Neural progenitor cell (in vitro differentiated cells): ENCODE measurements at regions not wholly inside any gene's neighbourhood (a gene's known extent, or its start where the extent isn't known, plus 50 kb on each side); places are given as distances from the start of the nearest gene placed in this dataset.

Experiments
- DNase-seq: peaks from one replicate; pipeline ENCODE4 v3.0.0-alpha.2; 2016; ENCODE audit warnings: low spot score
- H2AFZ ChIP-seq: fragments of 200-600 bp; sonication (generic); replicated peaks from 2 replicates; pipeline ENCODE4 v1.6.1; 2016; ENCODE audit warnings: antibody characterized with exemption
- H3F3A ChIP-seq: fragments of 200-600 bp; sonication (generic); 2 replicates; pipeline ENCODE4 v1.6.1; 2016; ENCODE audit warnings: antibody characterized with exemption, low read depth
- H3K27ac ChIP-seq: fragments of 200-600 bp; sonication (generic); 2 replicates; pipeline ENCODE4 v1.5.1; 2016; ENCODE audit warnings: mild to moderate bottlenecking
- H3K27me3 ChIP-seq: fragments of 200-600 bp; sonication (generic); 2 replicates; pipeline ENCODE4 v1.6.1; 2016; ENCODE audit warnings: mild to moderate bottlenecking, moderate library complexity
- H3K36me3 ChIP-seq: fragments of 200-600 bp; sonication (generic); 2 replicates; pipeline ENCODE4 v1.5.1; 2016
- H3K4me1 ChIP-seq: fragments of 200-600 bp; sonication (generic); 2 replicates; pipeline ENCODE4 v1.6.1; 2016; ENCODE audit warnings: mixed run types
- H3K4me2 ChIP-seq: fragments of 200-600 bp; sonication (generic); 2 replicates; pipeline ENCODE4 v1.6.1; 2016
- H3K4me3 ChIP-seq: fragments of 200-600 bp; sonication (generic); 2 replicates; pipeline ENCODE4 v1.5.1; 2016
- H3K79me2 ChIP-seq: fragments of 200-600 bp; sonication (generic); 2 replicates; pipeline ENCODE4 v1.6.1; 2016; ENCODE audit warnings: low read depth
- H3K9ac ChIP-seq: fragments of 200-600 bp; sonication (generic); 2 replicates; pipeline ENCODE4 v1.6.1; 2016
- H3K9me3 ChIP-seq: fragments of 200-600 bp; sonication (generic); 2 replicates; pipeline ENCODE4 v1.5.1; 2016; ENCODE audit warnings: low read depth
- H4K20me1 ChIP-seq: fragments of 200-600 bp; sonication (generic); 2 replicates; pipeline ENCODE4 v1.6.1; 2016; ENCODE audit warnings: low read depth
- H3K27ac Mint-ChIP-seq: 3 replicates; pipeline ENCODE4 v1.8.0; 2021; ENCODE audit warnings: mixed read lengths
- H3K27me3 Mint-ChIP-seq: 2 replicates; pipeline ENCODE4 v1.8.0; 2022; ENCODE audit warnings: low read depth, mild to moderate bottlenecking, inconsistent platforms, moderate library complexity, mixed read lengths; ENCODE audit not compliant: insufficient read depth
- H3K36me3 Mint-ChIP-seq: 3 replicates; pipeline ENCODE4 v1.8.0; 2021; ENCODE audit warnings: mixed read lengths
- H3K4me1 Mint-ChIP-seq: 3 replicates; pipeline ENCODE4 v1.8.0; 2021; ENCODE audit warnings: mixed read lengths
- H3K4me3 Mint-ChIP-seq: 3 replicates; pipeline ENCODE4 v1.8.0; 2021; ENCODE audit warnings: mild to moderate bottlenecking, moderate library complexity, mixed read lengths
- H3K9me3 Mint-ChIP-seq: 3 replicates; pipeline ENCODE4 v1.8.0; 2020; ENCODE audit warnings: mixed read lengths
- EZH2 ChIP-seq: fragments of 200-600 bp; sonication (generic); IDR thresholded peaks from 2 replicates; pipeline ENCODE4 v1.6.1; 2017; ENCODE audit warnings: antibody characterized with exemption, mild to moderate bottlenecking, moderate library complexity
- EZH2phosphoT487 ChIP-seq: fragments of 200-600 bp; sonication (generic); IDR thresholded peaks from 2 replicates; pipeline ENCODE4 v1.6.1; 2017; ENCODE audit warnings: antibody characterized with exemption
- TF ChIP-seq, protein P1 (sequence below): fragments of 200-600 bp; sonication (generic); IDR thresholded peaks from 2 replicates; pipeline ENCODE4 v1.5.1; 2017; ENCODE audit warnings: antibody characterized with exemption, mild to moderate bottlenecking

DNA sequence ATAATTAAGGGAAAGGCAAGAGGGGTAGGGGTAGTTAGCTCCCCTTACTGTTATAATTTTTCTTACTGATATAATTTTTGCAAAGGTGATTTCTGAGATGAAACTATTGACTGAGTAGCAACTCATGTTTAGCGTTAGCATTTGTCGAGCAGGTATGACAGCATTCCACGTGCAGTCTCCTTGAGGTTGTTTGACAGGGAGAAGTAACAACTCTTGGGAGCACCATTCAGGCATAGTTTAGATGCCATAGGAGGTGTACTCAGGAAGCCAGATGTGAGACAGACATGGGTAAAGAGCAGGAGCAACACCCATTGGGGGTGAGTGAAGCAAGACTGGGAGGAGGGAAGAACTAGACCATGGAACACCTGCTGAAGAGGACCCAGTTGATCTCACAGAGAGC lies 96.6 kb upstream of the KLF6 start:
- Histone ChIP-seq H3K27me3 (no peaks in the 10 kb centered on the region), H3K9ac (no peak overlapping the region), H4K20me1 (no peaks in the 10 kb centered on the region), H3F3A (no peaks in the 10 kb centered on the region), H3K4me2 (no peak overlapping the region), H3K4me1 (peaks cover 9% of the 10 kb centered on the region), H3K36me3 (no peaks in the 10 kb centered on the region), H3K9me3 (no peaks in the 10 kb centered on the region), H3K79me2 (no peaks in the 10 kb centered on the region), H2AFZ (no peak overlapping the region), H3K27ac (no peak overlapping the region), H3K4me3 (no peak overlapping the region)
- Mint-ChIP-seq H3K4me3 (no peak overlapping the region), H3K9me3 (peaks cover 7% of the 10 kb centered on the region), H3K27me3 (peaks cover 10% of the 10 kb centered on the region), H3K4me1 (peaks cover 9% of the 10 kb centered on the region), H3K36me3 (no peaks in the 10 kb centered on the region), H3K27ac (no peak overlapping the region)
- no peak for TF ChIP-seq EZH2
- TF ChIP-seq EZH2phosphoT487, result no peak
- TF ChIP-seq, protein P1, sequence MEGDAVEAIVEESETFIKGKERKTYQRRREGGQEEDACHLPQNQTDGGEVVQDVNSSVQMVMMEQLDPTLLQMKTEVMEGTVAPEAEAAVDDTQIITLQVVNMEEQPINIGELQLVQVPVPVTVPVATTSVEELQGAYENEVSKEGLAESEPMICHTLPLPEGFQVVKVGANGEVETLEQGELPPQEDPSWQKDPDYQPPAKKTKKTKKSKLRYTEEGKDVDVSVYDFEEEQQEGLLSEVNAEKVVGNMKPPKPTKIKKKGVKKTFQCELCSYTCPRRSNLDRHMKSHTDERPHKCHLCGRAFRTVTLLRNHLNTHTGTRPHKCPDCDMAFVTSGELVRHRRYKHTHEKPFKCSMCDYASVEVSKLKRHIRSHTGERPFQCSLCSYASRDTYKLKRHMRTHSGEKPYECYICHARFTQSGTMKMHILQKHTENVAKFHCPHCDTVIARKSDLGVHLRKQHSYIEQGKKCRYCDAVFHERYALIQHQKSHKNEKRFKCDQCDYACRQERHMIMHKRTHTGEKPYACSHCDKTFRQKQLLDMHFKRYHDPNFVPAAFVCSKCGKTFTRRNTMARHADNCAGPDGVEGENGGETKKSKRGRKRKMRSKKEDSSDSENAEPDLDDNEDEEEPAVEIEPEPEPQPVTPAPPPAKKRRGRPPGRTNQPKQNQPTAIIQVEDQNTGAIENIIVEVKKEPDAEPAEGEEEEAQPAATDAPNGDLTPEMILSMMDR, result no peak
- DNase-seq, result no peak

GRCh38 chr10:3879073-3879472 lies 94.1 kb upstream of the KLF6 start:
- no peak overlapping the region for H3K4me2 ChIP-seq
- Mint-ChIP-seq H3K27ac (no peak overlapping the region), H3K36me3 (no peaks in the 10 kb centered on the region), H3K27me3 (peaks cover 3% of the 10 kb centered on the region), H3K4me1 (peaks cover 6% of the 10 kb centered on the region), H3K4me3 (no peak overlapping the region), H3K9me3 (peaks cover 7% of the 10 kb centered on the region)
- no peaks in the 10 kb centered on the region for H3F3A ChIP-seq
- H2AFZ ChIP-seq, result no peak overlapping the region
- no peak for TF ChIP-seq EZH2
- TF ChIP-seq, protein P1, result no peak
- no peak for TF ChIP-seq EZH2phosphoT487
- no peaks in the 10 kb centered on the region for H3K27me3 ChIP-seq
- H3K4me1 ChIP-seq, result no peaks in the 10 kb centered on the region
- no peak overlapping the region for H3K4me3 ChIP-seq
- no peak overlapping the region for H3K9ac ChIP-seq
- H3K9me3 ChIP-seq, result no peaks in the 10 kb centered on the region
- no peak for DNase-seq
- no peak overlapping the region for H3K27ac ChIP-seq
- H4K20me1 ChIP-seq, result no peaks in the 10 kb centered on the region
- H3K79me2 ChIP-seq, result no peaks in the 10 kb centered on the region
- no peaks in the 10 kb centered on the region for H3K36me3 ChIP-seq

- TF ChIP-seq EZH2 (no peak), EZH2phosphoT487 (no peak)
- TF ChIP-seq, protein P1, result no peak
- Histone ChIP-seq H3K9ac (no peak overlapping the region), H3K4me2 (no peak overlapping the region), H3K79me2 (no peaks in the 10 kb centered on the region), H3K27ac (no peak overlapping the region), H4K20me1 (no peaks in the 10 kb centered on the region), H3K4me1 (no peaks in the 10 kb centered on the region), H3K4me3 (no peak overlapping the region), H3K9me3 (no peaks in the 10 kb centered on the region), H3F3A (no peaks in the 10 kb centered on the region), H3K36me3 (no peaks in the 10 kb centered on the region), H3K27me3 (no peaks in the 10 kb centered on the region), H2AFZ (no peak overlapping the region)
- no peak overlapping the region for H3K4me3 Mint-ChIP-seq
- peaks cover 21% of the 10 kb centered on the region for H3K4me1 Mint-ChIP-seq
- H3K36me3 Mint-ChIP-seq, result no peaks in the 10 kb centered on the region
- no peak overlapping the region for H3K27ac Mint-ChIP-seq
- DNase-seq, result no peak
- H3K27me3 Mint-ChIP-seq, result peaks cover 2% of the 10 kb centered on the region
- peaks cover 7% of the 10 kb centered on the region for H3K9me3 Mint-ChIP-seq
These were observed 92.4 kb upstream of the KLF6 start for GRCh38 chr10:3877211-3878000.
